ENCODE measurements at regions not wholly inside any gene's neighbourhood (a gene's known extent, or its start where the extent isn't known, plus 50 kb on each side); places are given as distances from the start of the nearest gene placed in this dataset.

- in situ Hi-C loops (cut with HindIII; ENCODE audit: low pct_unique_long_range_greater_than_20kb, low sequenced_read_pairs) = no loop called here
- no peak for DNase-seq (ENCODE audit: low read depth)
Observed at GRCh38 chr5:133769842-133770241, 157.5 kb upstream of the FSTL4 start.

DNA sequence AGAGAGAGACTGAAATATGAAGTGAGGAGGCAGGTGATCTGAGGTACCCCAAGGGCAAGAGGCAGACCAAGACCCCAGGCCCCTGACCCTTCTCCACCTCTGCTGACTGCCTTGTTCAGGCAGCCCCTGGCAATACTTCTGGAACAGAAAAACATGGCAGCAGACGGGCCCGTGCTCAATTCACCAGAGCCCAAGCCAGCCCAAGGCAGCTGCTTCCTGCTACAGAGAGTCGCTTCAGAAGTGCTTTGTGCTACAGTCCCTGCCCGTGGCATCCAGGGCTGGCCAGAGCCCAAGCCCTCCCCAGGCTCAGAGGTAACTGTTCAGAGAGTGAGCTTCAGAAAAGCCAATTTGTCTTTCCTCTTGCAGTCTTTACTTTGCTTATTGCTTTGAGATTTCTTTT lies 151.4 kb upstream of the FSTL4 start:
- DNase-seq (ENCODE audit: low read depth) = no peak
- in situ Hi-C loops (cut with HindIII; ENCODE audit: low pct_unique_long_range_greater_than_20kb, low sequenced_read_pairs) = no loop called here

- in situ Hi-C loops (cut with HindIII; ENCODE audit: low pct_unique_long_range_greater_than_20kb, low sequenced_read_pairs) = no loop called here
- DNase-seq (ENCODE audit: low read depth) = no peak
Observed at GRCh38 chr5:133761632-133762031, 149.3 kb upstream of the FSTL4 start.

GRCh38 chr5:133760532-133760931 lies 148.2 kb upstream of the FSTL4 start:
- in situ Hi-C loops (cut with HindIII; ENCODE audit: low pct_unique_long_range_greater_than_20kb, low sequenced_read_pairs) = no loop called here
- DNase-seq (ENCODE audit: low read depth) = no peak

DNA sequence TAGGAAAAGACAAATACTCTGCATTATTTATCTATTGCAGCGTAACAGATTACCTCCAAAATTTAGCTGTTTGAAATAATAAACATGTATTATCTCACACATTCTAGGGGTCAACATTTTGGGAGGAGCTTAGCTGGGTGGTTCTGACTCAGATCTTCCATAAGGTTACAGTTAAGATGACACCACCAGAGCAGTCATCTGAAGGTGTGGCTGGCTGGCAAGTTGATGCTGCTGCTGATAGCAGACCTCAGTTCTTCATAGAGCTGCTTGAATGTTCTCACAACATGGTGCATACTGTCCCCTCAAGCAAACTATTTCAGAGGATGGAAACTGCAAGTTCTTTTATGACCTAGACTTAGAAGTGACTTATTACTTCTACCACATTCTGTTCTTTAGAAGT lies 146.3 kb upstream of the FSTL4 start:
- DNase-seq (ENCODE audit: low read depth) = no peak
- in situ Hi-C loops (cut with HindIII; ENCODE audit: low pct_unique_long_range_greater_than_20kb, low sequenced_read_pairs) = no loop called here

DNA sequence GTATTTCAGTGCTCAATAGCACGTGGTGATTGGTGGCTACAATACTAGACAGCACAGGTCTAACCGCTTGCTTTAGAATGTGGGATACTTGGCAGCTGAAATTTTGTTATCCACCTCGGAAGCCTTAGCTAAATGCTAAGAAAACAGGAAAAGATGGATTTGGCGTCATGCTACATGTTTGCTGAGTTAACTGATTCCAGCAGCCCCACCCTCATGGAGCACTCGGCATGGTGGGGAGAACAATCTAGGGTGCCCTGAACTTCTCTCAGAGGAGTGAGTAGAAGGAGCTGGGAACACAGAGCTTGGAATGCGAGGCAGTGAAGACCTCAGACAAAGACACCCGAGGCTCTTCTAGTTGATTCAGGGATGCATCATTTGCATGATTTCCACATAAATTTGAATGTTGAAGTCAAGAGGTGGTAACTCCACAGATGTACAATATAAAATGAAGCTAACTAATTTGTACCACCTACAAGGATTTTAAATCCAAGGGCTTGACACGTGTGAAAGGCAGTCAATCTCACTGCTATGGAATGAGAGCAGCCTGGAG lies 145.1 kb upstream of the FSTL4 start:
- in situ Hi-C loops (cut with HindIII; ENCODE audit: low pct_unique_long_range_greater_than_20kb, low sequenced_read_pairs) = no loop called here
- no peak for DNase-seq (ENCODE audit: low read depth)

GRCh38 chr5:133756756-133757155 lies 144.4 kb upstream of the FSTL4 start:
- no peak for DNase-seq (ENCODE audit: low read depth)
- in situ Hi-C loops (cut with HindIII; ENCODE audit: low pct_unique_long_range_greater_than_20kb, low sequenced_read_pairs) = no loop called here

DNA sequence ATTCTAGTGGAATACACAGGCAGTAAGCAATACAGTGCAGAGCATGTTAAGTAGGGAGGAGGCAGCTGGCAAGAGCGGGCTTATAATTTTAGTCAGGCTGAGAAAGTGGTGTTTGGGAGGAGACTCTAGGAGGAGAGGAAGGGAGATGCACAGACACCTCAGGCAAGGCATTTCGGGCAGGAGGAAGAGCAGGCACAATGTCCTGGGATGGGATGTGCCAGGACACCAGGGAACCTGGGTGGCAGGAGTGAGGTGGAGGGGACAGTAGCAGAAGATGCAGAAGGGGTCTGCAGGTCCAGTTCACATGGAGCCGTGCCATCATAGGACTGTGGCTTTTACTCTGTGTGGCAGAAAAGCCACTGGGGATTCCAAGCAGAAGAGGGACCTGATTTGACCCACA lies 143.7 kb upstream of the FSTL4 start:
- no peak for DNase-seq (ENCODE audit: low read depth)
- in situ Hi-C loops (cut with HindIII; ENCODE audit: low pct_unique_long_range_greater_than_20kb, low sequenced_read_pairs) = no loop called here

- DNase-seq (ENCODE audit: low read depth) = no peak
- in situ Hi-C loops (cut with HindIII; ENCODE audit: low pct_unique_long_range_greater_than_20kb, low sequenced_read_pairs) = no loop called here
Observed at GRCh38 chr5:133754575-133755169, 142.3 kb upstream of the FSTL4 start.

GRCh38 chr5:133753856-133754255 lies 141.5 kb upstream of the FSTL4 start:
- in situ Hi-C loops (cut with HindIII; ENCODE audit: low pct_unique_long_range_greater_than_20kb, low sequenced_read_pairs) = no loop called here
- no peak for DNase-seq (ENCODE audit: low read depth)

DNA sequence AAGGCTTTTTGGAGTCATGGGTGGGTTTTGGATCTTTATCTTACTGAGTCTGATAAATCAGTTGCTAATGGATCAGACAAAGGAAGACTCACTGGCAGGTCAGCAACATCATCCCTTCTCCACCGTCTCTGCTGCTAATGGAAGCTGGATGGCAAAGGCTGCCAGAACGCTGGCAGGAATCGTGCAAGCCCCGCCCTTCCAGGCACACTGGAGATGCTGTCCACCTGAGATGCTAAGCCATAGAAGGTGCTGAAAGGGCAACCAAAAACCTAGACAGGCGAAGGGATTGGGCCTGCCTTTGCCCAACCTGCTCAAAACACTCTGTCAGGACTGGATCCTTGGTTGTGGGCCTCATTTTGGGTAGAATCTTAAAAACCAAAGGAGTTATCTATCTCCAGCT lies 139.5 kb upstream of the FSTL4 start:
- in situ Hi-C loops (cut with HindIII; ENCODE audit: low pct_unique_long_range_greater_than_20kb, low sequenced_read_pairs) = no loop called here
- no peak for DNase-seq (ENCODE audit: low read depth)

- no peak for DNase-seq (ENCODE audit: low read depth)
- in situ Hi-C loops (cut with HindIII; ENCODE audit: low pct_unique_long_range_greater_than_20kb, low sequenced_read_pairs) = no loop called here
Observed at GRCh38 chr5:133751421-133751820, 139.1 kb upstream of the FSTL4 start.

- no peak for DNase-seq (ENCODE audit: low read depth)
- in situ Hi-C loops (cut with HindIII; ENCODE audit: low pct_unique_long_range_greater_than_20kb, low sequenced_read_pairs) = no loop called here
Observed at GRCh38 chr5:133750856-133751255, 138.5 kb upstream of the FSTL4 start.

DNA sequence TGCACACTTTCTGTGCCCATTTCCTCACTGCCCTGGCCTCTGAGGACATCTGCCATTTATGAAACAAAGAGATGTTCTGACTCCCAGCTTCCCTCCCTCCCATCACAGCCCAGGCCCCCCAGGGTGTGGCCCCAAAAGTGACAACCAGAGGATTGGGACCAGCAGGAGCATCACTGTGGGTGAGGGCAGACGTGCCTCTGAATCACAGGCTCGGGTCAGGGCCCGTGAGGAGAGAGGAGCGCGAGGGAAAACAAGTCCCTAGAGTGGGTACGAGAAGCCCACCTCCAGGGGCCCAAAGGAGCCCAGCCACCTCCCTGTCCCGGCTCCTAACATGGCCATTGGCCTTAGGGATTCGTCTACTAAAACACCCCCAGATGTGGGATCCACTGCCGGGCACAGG lies 138.0 kb upstream of the FSTL4 start:
- in situ Hi-C loops (cut with HindIII; ENCODE audit: low pct_unique_long_range_greater_than_20kb, low sequenced_read_pairs) = no loop called here
- DNase-seq (ENCODE audit: low read depth) = no peak

DNA sequence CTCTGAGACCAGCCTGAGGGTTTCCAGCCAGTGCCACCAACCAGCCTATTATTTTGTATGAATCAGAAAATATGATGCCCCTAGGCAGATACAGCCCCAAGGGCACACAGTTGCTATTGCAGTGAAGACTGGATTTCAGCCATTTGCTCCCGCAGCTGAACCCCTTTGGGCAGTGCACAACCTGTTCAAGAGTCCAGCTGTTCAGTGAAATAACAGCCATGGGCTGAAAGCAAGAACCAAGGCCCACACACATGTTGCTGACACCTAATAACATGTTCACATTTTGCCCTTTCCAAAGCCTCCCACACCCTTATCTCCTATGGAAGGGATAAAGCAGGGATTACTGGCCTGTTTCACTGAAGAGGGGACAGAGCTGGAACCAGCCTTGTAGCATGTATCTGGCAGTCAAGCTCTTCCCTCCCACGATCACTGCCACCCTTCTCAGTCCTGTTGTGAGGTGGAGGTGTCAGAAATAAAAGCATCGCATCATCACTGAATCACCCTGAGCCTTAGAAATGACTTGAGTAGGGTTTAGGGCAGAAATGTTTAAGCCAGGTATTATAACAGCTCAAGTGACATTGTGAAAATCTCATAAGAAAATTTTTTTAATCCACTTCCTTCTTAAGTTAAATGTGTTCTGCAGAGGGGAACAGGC lies 137.1 kb upstream of the FSTL4 start:
- in situ Hi-C loops (cut with HindIII; ENCODE audit: low pct_unique_long_range_greater_than_20kb, low sequenced_read_pairs) = no loop called here
- DNase-seq (ENCODE audit: low read depth) = no peak

- in situ Hi-C loops (cut with HindIII; ENCODE audit: low pct_unique_long_range_greater_than_20kb, low sequenced_read_pairs) = no loop called here
- DNase-seq (ENCODE audit: low read depth) = no peak
Observed at GRCh38 chr5:133746834-133747233, 134.5 kb upstream of the FSTL4 start.

- DNase-seq (ENCODE audit: low read depth) = no peak
- in situ Hi-C loops (cut with HindIII; ENCODE audit: low pct_unique_long_range_greater_than_20kb, low sequenced_read_pairs) = no loop called here
Observed at GRCh38 chr5:133744960-133745308, 132.6 kb upstream of the FSTL4 start.

DNA sequence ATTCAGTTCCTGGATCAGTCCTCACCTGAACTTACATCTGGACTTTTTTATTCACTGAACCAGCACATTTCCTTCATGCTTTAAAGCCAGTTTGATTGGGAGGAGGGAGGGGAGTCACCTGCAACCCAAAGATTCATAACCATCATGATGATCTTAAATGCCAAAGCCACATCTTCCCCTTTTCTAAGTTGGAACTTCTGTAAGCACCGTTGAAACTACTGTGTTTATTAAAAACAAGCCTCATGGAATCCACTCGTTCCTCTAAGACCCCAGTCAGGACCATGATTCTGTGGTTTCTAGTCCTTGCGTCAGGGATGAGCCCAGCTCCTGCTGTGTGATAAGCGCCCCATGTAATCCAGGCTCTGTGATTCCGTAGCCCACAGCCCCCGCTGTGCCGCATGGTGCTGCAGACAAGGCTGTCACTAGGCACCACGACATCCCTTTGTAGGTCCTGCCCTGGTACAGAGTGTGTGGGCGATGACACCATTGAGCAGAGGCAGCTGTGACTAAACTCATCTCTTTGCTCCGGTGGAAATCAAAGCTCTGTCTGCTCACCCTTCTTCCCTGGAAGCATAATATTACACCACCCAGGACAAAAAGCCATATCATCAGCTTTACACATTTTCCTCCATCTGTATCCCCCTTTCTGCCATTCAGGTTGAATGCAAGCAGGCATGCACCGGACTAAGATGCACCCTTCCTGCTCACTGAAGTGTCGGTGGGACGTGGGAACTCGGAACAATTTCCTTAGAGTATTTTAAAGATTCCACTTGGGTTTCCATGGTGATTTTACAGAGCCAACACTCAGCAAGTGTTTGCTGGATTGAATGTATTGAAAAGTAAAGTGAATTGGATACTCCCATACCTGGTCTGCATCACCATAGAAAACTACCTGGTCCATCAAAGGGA lies 132.0 kb upstream of the FSTL4 start:
- no peak for DNase-seq (ENCODE audit: low read depth)
- in situ Hi-C loops (cut with HindIII; ENCODE audit: low pct_unique_long_range_greater_than_20kb, low sequenced_read_pairs) = no loop called here

- no peak for DNase-seq (ENCODE audit: low read depth)
- in situ Hi-C loops (cut with HindIII; ENCODE audit: low pct_unique_long_range_greater_than_20kb, low sequenced_read_pairs) = no loop called here
Observed at GRCh38 chr5:133742431-133742988, 130.2 kb upstream of the FSTL4 start.

All from Caki2 (cell line).